SH-SY5Y (cell line): ENCODE measurements at regions not wholly inside any gene's neighbourhood (a gene's known extent, or its start where the extent isn't known, plus 50 kb on each side); places are given as distances from the start of the nearest gene placed in this dataset.

Experiments
- GATA2 ChIP-seq: IDR thresholded peaks from 2 replicates; pipeline ENCODE4 v1.6.1; 2011; ENCODE audit warnings: mild to moderate bottlenecking, low read depth, low read length
- GATA3 ChIP-seq: IDR thresholded peaks from 2 replicates; pipeline ENCODE4 v1.6.1; 2011; ENCODE audit warnings: low read depth, mild to moderate bottlenecking, low read length, moderate library complexity

DNA sequence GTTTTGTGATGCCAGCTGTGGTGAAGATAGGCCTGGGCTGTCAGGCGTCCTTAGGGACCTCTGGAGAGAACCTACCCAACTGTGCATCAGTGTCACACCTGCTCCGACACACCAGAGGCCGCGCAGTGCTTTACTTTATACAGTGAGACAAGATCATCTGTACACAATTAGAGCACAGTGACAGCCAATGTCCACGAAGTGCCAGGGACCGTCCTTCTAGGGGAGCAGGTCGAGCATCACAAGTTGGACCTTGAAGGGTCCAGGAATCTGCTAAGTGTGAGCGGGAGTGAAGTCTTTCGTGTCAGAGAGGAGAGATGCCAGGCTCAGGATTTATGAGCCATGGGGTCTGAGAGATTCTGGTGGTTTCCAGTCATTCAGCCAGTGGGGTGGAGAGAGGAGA lies 104.2 kb downstream of the TMEM18 start:
- TF ChIP-seq GATA2 (no peak), GATA3 (no peak)
